ENCODE measurements at regions not wholly inside any gene's neighbourhood (a gene's known extent, or its start where the extent isn't known, plus 50 kb on each side); places are given as distances from the start of the nearest gene placed in this dataset.

- H3K4me3 ChIP-seq (ENCODE audit: control extremely low read depth in 1 of 5, extremely low read depth in 1 of 5, insufficient read depth in 1 of 5, low read depth in 2 of 5, low read length in 4 of 5), result no peak overlapping the region
- POLR2A ChIA-PET, result no interaction called here
- H3K27ac ChIP-seq (ENCODE audit: low read length in 2 of 2), result no peak overlapping the region
- intact Hi-C loops (cut with micrococcal nuclease), result no loop called here
- H4K20me1 ChIP-seq (ENCODE audit: control insufficient read depth, insufficient read depth, low read length, poor library complexity, severe bottlenecking), result no peaks in the 10 kb centered on the region
- no peaks in the 10 kb centered on the region for H3K27me3 ChIP-seq (replicated peaks in 1 of 4; ENCODE audit: control extremely low read depth in 1 of 4, control insufficient read depth in 3 of 4, insufficient read depth in 4 of 4, low read length in 3 of 4)
- no peak overlapping the region for H3K9ac ChIP-seq (ENCODE audit: low read length)
- Mint-ChIP-seq H3K4me1 (no peaks in the 10 kb centered on the region), H3K9me3 (ENCODE audit: insufficient read depth) (peaks cover 5% of the 10 kb centered on the region), H3K4me3 (no peak overlapping the region), H3K27me3 (no peaks in the 10 kb centered on the region), H3K27ac (no peak overlapping the region)
- no peak overlapping the region for H2AFZ ChIP-seq (ENCODE audit: insufficient read depth, low read depth, low read length, poor library complexity, severe bottlenecking)
- WGBS (ENCODE audit: insufficient coverage), result 91% methylated on average over 1 of the region's 2 CpGs
- H3K4me2 ChIP-seq (replicated peaks; ENCODE audit: low read depth, low read length, poor library complexity, severe bottlenecking), result no peak overlapping the region
- CTCF ChIA-PET, result no interaction called here
- no peak for DNase-seq
- no peaks in the 10 kb centered on the region for H3K9me3 ChIP-seq (ENCODE audit: control extremely low read depth in 1 of 3, control insufficient read depth in 2 of 3, insufficient read depth in 1 of 3, low read length in 2 of 3)
- no peaks in the 10 kb centered on the region for H3K79me2 ChIP-seq (ENCODE audit: control insufficient read depth, insufficient read depth, low read length)
- TF ChIP-seq CTCF (IDR thresholded peaks at IDR 0.05) (no peak), EZH2 (IDR thresholded peaks at IDR 0.05; ENCODE audit: borderline replicate concordance, insufficient read depth, low read depth, low read length, poor library complexity, severe bottlenecking) (no peak)
- ATAC-seq (ENCODE audit: low read depth), result no peak
- H3K36me3 ChIP-seq (replicated peaks in 1 of 2; ENCODE audit: control extremely low read depth in 1 of 2, control insufficient read depth in 1 of 2, extremely low read depth in 1 of 2, insufficient read depth in 2 of 2, low read length in 1 of 2), result no peaks in the 10 kb centered on the region
- no peaks in the 10 kb centered on the region for H3K4me1 ChIP-seq (ENCODE audit: control insufficient read depth in 2 of 2, insufficient read depth in 2 of 2, low read length in 2 of 2)
Observed at GRCh38 chr4:111126340-111126739, 503.5 kb upstream of the PITX2 start.

- TF ChIP-seq CTCF (IDR thresholded peaks at IDR 0.05) (no peak), EZH2 (IDR thresholded peaks at IDR 0.05; ENCODE audit: borderline replicate concordance, insufficient read depth, low read depth, low read length, poor library complexity, severe bottlenecking) (no peak)
- H3K27me3 ChIP-seq (replicated peaks in 1 of 4; ENCODE audit: control extremely low read depth in 1 of 4, control insufficient read depth in 3 of 4, insufficient read depth in 4 of 4, low read length in 3 of 4), result no peaks in the 10 kb centered on the region
- no peaks in the 10 kb centered on the region for H3K79me2 ChIP-seq (ENCODE audit: control insufficient read depth, insufficient read depth, low read length)
- POLR2A ChIA-PET, result no interaction called here
- no peak overlapping the region for H2AFZ ChIP-seq (ENCODE audit: insufficient read depth, low read depth, low read length, poor library complexity, severe bottlenecking)
- CTCF ChIA-PET, result no interaction called here
- H3K4me1 Mint-ChIP-seq, result no peaks in the 10 kb centered on the region
- 100% methylated on average over 3 of the region's 5 CpGs for WGBS (ENCODE audit: insufficient coverage)
- H3K4me1 ChIP-seq (ENCODE audit: control insufficient read depth in 2 of 2, insufficient read depth in 2 of 2, low read length in 2 of 2), result no peaks in the 10 kb centered on the region
- intact Hi-C loops (cut with micrococcal nuclease), result no loop called here
- no peak overlapping the region for H3K4me3 ChIP-seq (ENCODE audit: control extremely low read depth in 1 of 5, extremely low read depth in 1 of 5, insufficient read depth in 1 of 5, low read depth in 2 of 5, low read length in 4 of 5)
- no peak overlapping the region for H3K27ac ChIP-seq (ENCODE audit: low read length in 2 of 2)
- no peak overlapping the region for H3K4me2 ChIP-seq (replicated peaks; ENCODE audit: low read depth, low read length, poor library complexity, severe bottlenecking)
- no peak for ATAC-seq (ENCODE audit: low read depth)
- no peak overlapping the region for H3K9ac ChIP-seq (ENCODE audit: low read length)
- H4K20me1 ChIP-seq (ENCODE audit: control insufficient read depth, insufficient read depth, low read length, poor library complexity, severe bottlenecking), result no peaks in the 10 kb centered on the region
- peaks cover 5% of the 10 kb centered on the region for H3K9me3 Mint-ChIP-seq (ENCODE audit: insufficient read depth)
- no peaks in the 10 kb centered on the region for H3K27me3 Mint-ChIP-seq
- no peaks in the 10 kb centered on the region for H3K9me3 ChIP-seq (ENCODE audit: control extremely low read depth in 1 of 3, control insufficient read depth in 2 of 3, insufficient read depth in 1 of 3, low read length in 2 of 3)
- no peak overlapping the region for H3K27ac Mint-ChIP-seq
- no peak overlapping the region for H3K4me3 Mint-ChIP-seq
- H3K36me3 ChIP-seq (replicated peaks in 1 of 2; ENCODE audit: control extremely low read depth in 1 of 2, control insufficient read depth in 1 of 2, extremely low read depth in 1 of 2, insufficient read depth in 2 of 2, low read length in 1 of 2), result no peaks in the 10 kb centered on the region
- no peak for DNase-seq
Observed at GRCh38 chr4:111127841-111128240, 505.0 kb upstream of the PITX2 start.

Data from B cell (primary cell).